ENCODE measurements at regions not wholly inside any gene's neighbourhood (a gene's known extent, or its start where the extent isn't known, plus 50 kb on each side); places are given as distances from the start of the nearest gene placed in this dataset.

DNA sequence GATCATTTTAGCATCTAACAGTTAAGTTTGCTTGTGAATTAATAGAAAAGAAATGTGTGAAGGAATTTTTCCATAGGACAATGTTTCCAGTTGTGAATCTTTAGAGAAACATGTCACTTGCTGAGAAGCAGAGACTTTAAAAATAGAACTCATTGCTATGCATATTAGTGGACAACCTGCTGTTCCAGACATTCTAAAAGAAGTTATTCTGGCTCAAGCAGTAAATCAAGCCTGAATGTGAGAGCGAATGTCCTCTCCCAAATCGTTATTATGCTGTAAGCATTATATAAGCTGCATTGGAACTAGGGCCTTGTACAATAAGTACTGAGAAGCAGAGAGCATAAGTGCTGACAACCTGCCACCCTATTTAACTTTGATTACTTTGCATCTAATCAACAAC is 990.9 kb downstream of the PLOD2 start:
- TF ChIP-seq CTCF (IDR thresholded peaks at IDR 0.05) (no peak), POLR2A (IDR thresholded peaks at IDR 0.05) (no peak), POLR2AphosphoS5 (IDR thresholded peaks at IDR 0.05) (no peak)

Data from breast epithelium (tissue), 3 donors.